H1 (cell line): ENCODE measurements at regions not wholly inside any gene's neighbourhood (a gene's known extent, or its start where the extent isn't known, plus 50 kb on each side); places are given as distances from the start of the nearest gene placed in this dataset.
"Not testable (repeated sequence)": the region's sequence is repeated elsewhere in the genome, so short reads cannot be mapped to it uniquely, and the experiment has no call there.

Experiments used
- CTCF ChIA-PET: fragments of 300-600 bp; sonication (Branson Sonifier 250); formaldehyde crosslinking; loops from one replicate; lab custom pipeline; 2021; ENCODE audit not compliant: partially characterized antibody; lab: Charles Lee
- POLR2A ChIA-PET: fragments of 300-600 bp; sonication (Branson Sonifier 250); formaldehyde crosslinking; loops from one replicate; lab custom pipeline; 2021; ENCODE audit warnings: inconsistent platforms; ENCODE audit not compliant: partially characterized antibody; lab: Charles Lee
- DNase-seq, 2 experiments: peaks; one replicate each; pipeline versions ENCODE4 v3.0.0 to v3.0.0-alpha.2; 2010 to 2022; ENCODE audit warnings: low spot score in 2 of 2, low read depth in 1 of 2, mixed read lengths in 1 of 2
- FAIRE-seq: peaks from 2 replicates; lab custom pipeline; 2011; peaks lifted over from hg19 to GRCh38; lab: Jason Lieb, UNC
- H2AFZ ChIP-seq: 2 replicates; pipeline ENCODE4 v1.8.1; 2012; ENCODE audit warnings: low read length, inconsistent platforms
- H2AK5ac ChIP-seq: 2 replicates; pipeline ENCODE4 v1.6.1; 2013; ENCODE audit warnings: low read depth, low read length
- H2BK120ac ChIP-seq: replicated peaks from 2 replicates; pipeline ENCODE3; 2013; ENCODE audit warnings: low read depth, low read length, inconsistent platforms
- H2BK12ac ChIP-seq: 2 replicates; pipeline ENCODE4 v1.6.1; 2013; ENCODE audit warnings: low read depth, low read length
- H2BK15ac ChIP-seq: 2 replicates; pipeline ENCODE4 v1.6.1; 2013; ENCODE audit warnings: low read length
- H2BK20ac ChIP-seq: 2 replicates; pipeline ENCODE4 v1.6.1; 2013; ENCODE audit warnings: low read length
- H2BK5ac ChIP-seq: 2 replicates; pipeline ENCODE4 v1.6.1; 2013; ENCODE audit warnings: low read depth, low read length
- H3K14ac ChIP-seq: 2 replicates; pipeline ENCODE4 v1.6.1; 2013; ENCODE audit warnings: inconsistent platforms; ENCODE audit not compliant: insufficient read length
- H3K18ac ChIP-seq: 2 replicates; pipeline ENCODE4 v1.6.1; 2013; ENCODE audit warnings: low read length; ENCODE audit errors: extremely low read depth
- H3K23ac ChIP-seq: 2 replicates; pipeline ENCODE4 v1.6.1; 2013; ENCODE audit warnings: inconsistent platforms; ENCODE audit not compliant: insufficient read length
- H3K23me2 ChIP-seq: 2 replicates; pipeline ENCODE4 v1.6.1; 2013; ENCODE audit warnings: low read depth, low read length
- H3K27ac ChIP-seq: 2 replicates; pipeline ENCODE4 v1.6.1; 2011; ENCODE audit warnings: low read depth, low read length, inconsistent platforms
- H3K27me3 ChIP-seq, 4 experiments: replicated peaks in 1 of 4; 1 replicate in 1 of 4; 2 replicates in 3 of 4; pipeline versions ENCODE4 v1.6.1 to v1.8.1; 2011 to 2013; ENCODE audit warnings: low read length in 3 of 4, mild to moderate bottlenecking in 3 of 4, inconsistent platforms in 2 of 4, mixed read lengths in 2 of 4, moderate library complexity in 1 of 4; ENCODE audit not compliant: control insufficient read depth in 3 of 4, insufficient read depth in 3 of 4; ENCODE audit errors: extremely low read depth in 1 of 4
- H3K36me3 ChIP-seq, 4 experiments: 2 replicates each; pipeline versions ENCODE4 v1.6.1 to v1.8.1; 2011 to 2013; ENCODE audit warnings: mild to moderate bottlenecking in 4 of 4, low read length in 3 of 4, moderate library complexity in 2 of 4, control low read depth in 1 of 4, inconsistent platforms in 1 of 4; ENCODE audit not compliant: insufficient read depth in 4 of 4, control insufficient read depth in 2 of 4
- H3K4ac ChIP-seq: replicated peaks from 2 replicates; pipeline ENCODE3; 2013; ENCODE audit warnings: low read length, low read depth, mixed read lengths, inconsistent platforms; ENCODE audit not compliant: insufficient read length
- H3K4me1 ChIP-seq, 4 experiments: replicated peaks in 1 of 4; 1 replicate in 1 of 4; 2 replicates in 3 of 4; pipeline versions ENCODE4 v1.6.1 to v1.8.1; 2011 to 2013; ENCODE audit warnings: low read length in 3 of 4, inconsistent platforms in 2 of 4, mixed read lengths in 1 of 4; ENCODE audit not compliant: insufficient read depth in 4 of 4, control insufficient read depth in 3 of 4
- H3K4me2 ChIP-seq, 2 experiments: 2 replicates each; pipeline versions ENCODE4 v1.6.1 to v1.8.1; 2011 to 2013; ENCODE audit warnings: low read depth in 2 of 2, low read length in 2 of 2, control low read depth in 1 of 2, inconsistent platforms in 1 of 2, mild to moderate bottlenecking in 1 of 2; ENCODE audit not compliant: insufficient read depth in 1 of 2
- H3K4me3 ChIP-seq, 4 experiments: fragments of 200-600, 300-600 bp in 1 of 4; sonication (generic), shearing (Covaris generic), sonication (Bioruptor Twin) in 1 of 4; 2 replicates each; pipeline versions ENCODE4 v1.5.1 to v1.8.1; 2011 to 2016; ENCODE audit warnings: low read length in 4 of 4, low read depth in 3 of 4, control low read depth in 2 of 4, inconsistent platforms in 2 of 4, mild to moderate bottlenecking in 2 of 4, mixed read lengths in 1 of 4, moderate library complexity in 1 of 4; ENCODE audit not compliant: insufficient read depth in 2 of 4; ENCODE audit errors: extremely low read depth in 1 of 4
- H3K56ac ChIP-seq: replicated peaks from 2 replicates; pipeline ENCODE3; 2013; ENCODE audit warnings: low read depth, mild to moderate bottlenecking, mixed read lengths, low read length, inconsistent platforms; ENCODE audit not compliant: insufficient read length
- H3K79me1 ChIP-seq: 2 replicates; pipeline ENCODE4 v1.6.1; 2013; ENCODE audit warnings: low read depth, low read length, control low read depth
- H3K79me2 ChIP-seq, 2 experiments: 2 replicates each; pipeline versions ENCODE4 v1.6.1 to v1.8.1; 2012 to 2013; ENCODE audit warnings: low read length in 2 of 2, mild to moderate bottlenecking in 2 of 2, inconsistent platforms in 1 of 2; ENCODE audit not compliant: insufficient read depth in 2 of 2, control insufficient read depth in 1 of 2
- H3K9ac ChIP-seq, 4 experiments: replicated peaks in 1 of 4; 1 replicate in 1 of 4; 2 replicates in 3 of 4; pipeline versions ENCODE4 v1.6.1 to v1.8.1; 2011 to 2013; ENCODE audit warnings: low read depth in 3 of 4, low read length in 3 of 4, control low read depth in 2 of 4, mild to moderate bottlenecking in 2 of 4, moderate library complexity in 2 of 4, inconsistent platforms in 1 of 4; ENCODE audit errors: extremely low read depth in 1 of 4
- H3K9me3 ChIP-seq, 2 experiments: 2 replicates each; pipeline versions ENCODE4 v1.6.1 to v1.8.1; 2012 to 2013; ENCODE audit warnings: mild to moderate bottlenecking in 2 of 2, moderate library complexity in 2 of 2, control low read depth in 1 of 2, inconsistent platforms in 1 of 2, low read depth in 1 of 2, low read length in 1 of 2, mixed read lengths in 1 of 2; ENCODE audit not compliant: insufficient read depth in 2 of 2
- H4K20me1 ChIP-seq, 2 experiments: replicated peaks in 1 of 2; 2 replicates each; pipeline versions ENCODE3 to v1.8.1; 2011 to 2013; ENCODE audit warnings: inconsistent platforms in 2 of 2, low read length in 2 of 2, mild to moderate bottlenecking in 1 of 2; ENCODE audit not compliant: insufficient read depth in 2 of 2, control insufficient read depth in 1 of 2
- H4K5ac ChIP-seq: 2 replicates; pipeline ENCODE4 v1.6.1; 2013; ENCODE audit warnings: low read length, low read depth, mixed read lengths, inconsistent platforms; ENCODE audit not compliant: insufficient read length
- H4K8ac ChIP-seq: 2 replicates; pipeline ENCODE4 v1.8.0; 2013; ENCODE audit warnings: mild to moderate bottlenecking, moderate library complexity, low read length, inconsistent platforms; ENCODE audit not compliant: insufficient read depth; ENCODE audit errors: extremely low read depth
- H4K91ac ChIP-seq: replicated peaks from 2 replicates; pipeline ENCODE3; 2013; ENCODE audit warnings: low read length, mixed read lengths, inconsistent platforms; ENCODE audit not compliant: insufficient read length
- WGBS, 2 experiments: shearing (Covaris generic) in 1 of 2; methylation state at CpG; one replicate each; pipeline versions ENCODE4 v1.1.6 to v1.1.7; 2013 to 2015; ENCODE audit warnings: low lambda C conversion rate in 2 of 2, mixed read lengths in 2 of 2, inconsistent platforms in 1 of 2, low coverage in 1 of 2, missing lambda C conversion rate in 1 of 2; ENCODE audit not compliant: insufficient replicate concordance in 2 of 2, insufficient coverage in 1 of 2, insufficient read length in 1 of 2; ENCODE audit errors: extremely low coverage in 1 of 2, missing lambda C conversion rate in 1 of 2; 5-methylcytosine and 5-hydroxymethylcytosine counted together

DNA sequence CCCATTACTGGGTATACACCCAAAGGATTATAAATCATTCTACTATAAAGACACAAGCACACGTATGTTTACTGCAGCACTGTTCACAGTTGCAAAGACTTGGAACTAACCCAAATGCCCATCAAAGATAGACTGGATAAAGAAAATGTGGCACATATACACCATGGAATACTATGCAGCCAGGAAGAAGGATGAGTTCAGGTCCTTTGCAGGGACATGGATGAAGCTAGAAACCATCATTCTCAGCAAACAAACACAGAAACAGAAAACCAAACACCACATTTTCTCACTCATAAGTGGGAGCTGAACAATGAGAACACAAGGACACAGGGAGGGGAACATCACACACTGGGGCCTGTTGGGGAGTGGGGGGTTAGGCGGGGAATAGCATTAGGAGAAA, 90.0 kb upstream of the TRAM1L1 start:
- H4K8ac ChIP-seq, H2AK5ac ChIP-seq, H3K4ac ChIP-seq, H3K27me3 ChIP-seq, H4K20me1 ChIP-seq, H2BK20ac ChIP-seq, H2BK5ac ChIP-seq, H2BK120ac ChIP-seq, POLR2A ChIA-PET, H2AFZ ChIP-seq, H3K14ac ChIP-seq, H3K79me2 ChIP-seq, H2BK15ac ChIP-seq, H3K9ac ChIP-seq, H3K4me2 ChIP-seq, H3K79me1 ChIP-seq, H3K23me2 ChIP-seq, H3K4me3 ChIP-seq, H4K91ac ChIP-seq, H3K23ac ChIP-seq, H3K56ac ChIP-seq, H3K9me3 ChIP-seq, H2BK12ac ChIP-seq, DNase-seq, H3K4me1 ChIP-seq, FAIRE-seq, H4K5ac ChIP-seq, H3K36me3 ChIP-seq, CTCF ChIA-PET, H3K27ac ChIP-seq, H3K18ac ChIP-seq: not testable (repeated sequence)
- WGBS, 2 experiments = 100% methylated on average over 2 of the region's 2 CpGs; no CpG with 5 or more reads in 1 of the 2 experiments
